Thoracic aorta (tissue), 2 donors: ENCODE measurements at regions not wholly inside any gene's neighbourhood (a gene's known extent, or its start where the extent isn't known, plus 50 kb on each side); places are given as distances from the start of the nearest gene placed in this dataset.

ENCODE experiments used
- ATAC-seq: fragments of 150-250 bp; one replicate; pipeline ENCODE4 v1.8.0; 2017; ENCODE audit warnings: low read depth; ENCODE audit not compliant: insufficient number of reproducible peaks, low FRiP score
- DNase-seq: peaks from one replicate; pipeline ENCODE4 v3.0.0-alpha.2; 2020; ENCODE audit warnings: low spot score
- H3K27ac ChIP-seq, 2 donors: fragments of 200-600 bp; sonication (generic); 1 replicate in 1 of 2; 2 replicates in 1 of 2; pipeline ENCODE4 v1.5.1; 2016; ENCODE audit warnings: mild to moderate bottlenecking in 2 of 2, moderate library complexity in 2 of 2
- H3K27me3 ChIP-seq: fragments of 200-600 bp; sonication (generic); replicated peaks from 2 replicates; pipeline ENCODE4 v1.6.0; 2016; ENCODE audit warnings: mild to moderate bottlenecking; ENCODE audit not compliant: insufficient read depth
- H3K36me3 ChIP-seq: fragments of 200-600 bp; sonication (generic); one replicate; pipeline ENCODE4 v1.5.1; 2016
- H3K4me1 ChIP-seq, 2 donors: fragments of 200-600 bp; sonication (generic); 1 replicate in 1 of 2; 2 replicates in 1 of 2; pipeline versions ENCODE4 v1.5.1 to v1.6.0; 2016; ENCODE audit warnings: low read depth in 2 of 2, mild to moderate bottlenecking in 1 of 2; ENCODE audit not compliant: control insufficient read depth in 1 of 2
- H3K4me3 ChIP-seq: fragments of 200-600 bp; sonication (generic); 2 replicates; pipeline ENCODE4 v1.5.1; 2016; ENCODE audit warnings: mild to moderate bottlenecking
- H3K9me3 ChIP-seq: fragments of 200-600 bp; sonication (generic); 2 replicates; pipeline ENCODE4 v1.5.1; 2016
- TF ChIP-seq, protein P1 (sequence below): fragments of 200-600 bp; sonication (generic); IDR thresholded peaks from one replicate; pipeline ENCODE4 v1.5.1; 2019; ENCODE audit warnings: antibody characterized with exemption

DNA sequence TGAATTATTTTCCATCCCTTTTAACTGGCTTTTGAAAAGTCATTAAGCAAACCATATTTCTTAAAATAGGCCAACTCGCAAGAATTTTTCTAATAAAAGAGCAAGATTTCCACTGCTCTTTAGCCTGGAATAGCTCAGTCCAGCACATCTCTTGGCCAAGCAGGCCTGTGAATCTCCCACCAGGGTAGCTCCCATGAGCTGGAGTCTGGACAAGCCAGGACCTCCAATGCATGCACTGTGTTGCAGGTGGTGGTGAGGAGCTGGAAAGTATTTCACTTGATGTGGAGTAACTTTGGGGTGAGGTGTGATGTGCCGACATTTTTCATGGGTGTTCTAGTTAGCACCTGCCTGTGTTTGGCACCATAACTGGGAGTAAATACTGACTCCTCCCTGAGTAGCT is 117.3 kb upstream of the TBX20 start:
- DNase-seq (no peak), ATAC-seq (no peak)
- Histone ChIP-seq H3K4me1 (no peaks in the 10 kb centered on the region), H3K27me3 (no peaks in the 10 kb centered on the region), H3K36me3 (no peaks in the 10 kb centered on the region), H3K4me3 (no peak overlapping the region), H3K9me3 (no peaks in the 10 kb centered on the region), H3K27ac (no peak overlapping the region)
- TF ChIP-seq, protein P1, sequence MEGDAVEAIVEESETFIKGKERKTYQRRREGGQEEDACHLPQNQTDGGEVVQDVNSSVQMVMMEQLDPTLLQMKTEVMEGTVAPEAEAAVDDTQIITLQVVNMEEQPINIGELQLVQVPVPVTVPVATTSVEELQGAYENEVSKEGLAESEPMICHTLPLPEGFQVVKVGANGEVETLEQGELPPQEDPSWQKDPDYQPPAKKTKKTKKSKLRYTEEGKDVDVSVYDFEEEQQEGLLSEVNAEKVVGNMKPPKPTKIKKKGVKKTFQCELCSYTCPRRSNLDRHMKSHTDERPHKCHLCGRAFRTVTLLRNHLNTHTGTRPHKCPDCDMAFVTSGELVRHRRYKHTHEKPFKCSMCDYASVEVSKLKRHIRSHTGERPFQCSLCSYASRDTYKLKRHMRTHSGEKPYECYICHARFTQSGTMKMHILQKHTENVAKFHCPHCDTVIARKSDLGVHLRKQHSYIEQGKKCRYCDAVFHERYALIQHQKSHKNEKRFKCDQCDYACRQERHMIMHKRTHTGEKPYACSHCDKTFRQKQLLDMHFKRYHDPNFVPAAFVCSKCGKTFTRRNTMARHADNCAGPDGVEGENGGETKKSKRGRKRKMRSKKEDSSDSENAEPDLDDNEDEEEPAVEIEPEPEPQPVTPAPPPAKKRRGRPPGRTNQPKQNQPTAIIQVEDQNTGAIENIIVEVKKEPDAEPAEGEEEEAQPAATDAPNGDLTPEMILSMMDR, result no peak

DNA sequence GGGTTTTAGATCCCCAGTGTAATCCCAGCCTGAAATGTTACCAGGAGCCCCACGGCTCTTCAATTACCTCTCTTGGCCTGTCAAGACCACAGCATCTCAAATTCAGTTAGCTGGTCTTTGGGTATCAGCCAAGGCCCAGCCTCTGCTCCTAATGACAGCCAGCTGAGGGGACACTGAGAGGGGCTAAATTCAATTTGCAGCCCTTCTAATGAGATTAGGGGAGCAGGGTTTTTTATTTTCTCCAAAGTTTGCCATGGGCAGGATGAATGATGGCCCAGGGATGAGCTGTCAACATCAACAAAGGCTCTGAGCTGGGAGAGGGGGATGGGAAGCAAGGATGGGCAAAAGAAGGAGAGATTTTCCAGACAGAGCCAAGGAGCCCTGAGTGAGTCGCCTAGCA is 116.8 kb upstream of the TBX20 start:
- Histone ChIP-seq H3K9me3 (no peaks in the 10 kb centered on the region), H3K27ac (no peak overlapping the region), H3K4me3 (no peak overlapping the region), H3K4me1 (no peaks in the 10 kb centered on the region), H3K27me3 (no peaks in the 10 kb centered on the region), H3K36me3 (no peaks in the 10 kb centered on the region)
- DNase-seq (no peak), ATAC-seq (no peak)
- TF ChIP-seq, protein P1, result no peak

DNA sequence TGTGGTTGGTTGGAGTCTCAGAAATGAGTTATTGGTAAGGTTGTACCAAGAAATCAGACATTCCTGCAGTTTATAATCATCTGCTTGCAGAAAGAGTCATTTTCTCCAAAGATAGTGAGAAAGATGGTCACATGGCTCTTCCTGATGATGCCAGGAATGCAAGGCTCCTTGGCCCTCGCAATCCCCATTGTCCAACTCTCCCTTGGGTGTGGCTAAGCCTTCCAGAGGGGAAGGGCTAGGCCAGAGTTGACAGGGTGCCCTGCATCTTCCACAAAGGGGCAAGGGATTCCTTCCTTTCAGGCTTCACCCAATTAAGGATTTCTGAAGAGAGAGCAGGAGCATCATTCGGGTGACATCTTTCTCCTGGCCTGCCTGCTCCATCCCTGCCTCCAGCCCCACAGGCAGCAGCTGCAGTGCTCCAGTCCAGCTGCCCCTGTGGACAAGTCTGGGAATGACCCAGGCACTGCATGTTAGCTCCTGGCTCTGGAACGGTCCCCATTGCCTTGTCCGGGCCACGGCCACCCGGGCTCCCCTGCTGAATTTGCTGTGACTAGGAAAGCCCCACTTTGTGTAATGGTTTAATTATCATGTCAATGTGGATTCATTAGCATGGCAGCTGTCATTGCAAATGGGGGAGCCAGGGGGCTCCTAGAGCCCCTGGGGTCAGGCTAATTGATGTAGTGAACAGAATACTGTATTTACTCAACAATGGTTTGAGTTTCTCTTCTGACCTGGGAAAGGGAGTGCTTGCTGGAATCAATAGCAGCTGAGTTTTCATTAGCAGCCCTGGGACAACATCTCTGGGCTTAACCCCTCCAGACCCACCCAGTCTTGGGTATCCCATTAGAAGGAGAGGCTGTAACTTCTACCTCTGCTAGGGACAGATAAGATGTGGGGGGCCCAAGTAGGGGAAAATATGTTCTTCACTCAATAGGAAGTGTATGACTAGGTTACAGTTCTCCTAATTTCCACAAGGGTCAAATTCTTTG is 112.6 kb upstream of the TBX20 start:
- Histone ChIP-seq H3K4me1 (no peaks in the 10 kb centered on the region), H3K9me3 (no peaks in the 10 kb centered on the region), H3K27me3 (no peaks in the 10 kb centered on the region), H3K4me3 (no peak overlapping the region), H3K36me3 (no peaks in the 10 kb centered on the region), H3K27ac (no peak overlapping the region)
- ATAC-seq, result no peak
- TF ChIP-seq, protein P1, result no peak
- no peak for DNase-seq

DNA sequence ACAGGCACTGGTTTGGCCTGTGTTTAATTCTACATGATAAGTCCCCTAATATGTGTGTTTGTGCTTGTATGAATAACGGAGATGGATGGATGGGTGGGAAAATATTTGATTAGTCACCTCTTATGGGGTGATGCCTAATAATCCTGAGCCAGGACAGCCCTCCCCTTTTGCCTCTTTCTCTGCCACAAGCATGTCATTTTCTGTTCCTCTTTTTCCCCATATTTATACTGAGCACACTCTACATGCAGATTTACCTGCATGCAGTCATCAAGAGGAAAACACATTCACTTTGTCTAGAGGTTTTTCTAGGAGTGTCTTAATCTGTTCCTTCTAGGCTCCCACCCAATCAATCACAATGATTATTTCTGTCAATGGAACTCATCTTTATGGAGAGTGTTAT is 111.6 kb upstream of the TBX20 start:
- DNase-seq (no peak), ATAC-seq (no peak)
- Histone ChIP-seq H3K9me3 (no peaks in the 10 kb centered on the region), H3K4me1 (no peaks in the 10 kb centered on the region), H3K4me3 (no peak overlapping the region), H3K36me3 (no peaks in the 10 kb centered on the region), H3K27me3 (no peaks in the 10 kb centered on the region), H3K27ac (no peak overlapping the region)
- TF ChIP-seq, protein P1, result no peak

DNA sequence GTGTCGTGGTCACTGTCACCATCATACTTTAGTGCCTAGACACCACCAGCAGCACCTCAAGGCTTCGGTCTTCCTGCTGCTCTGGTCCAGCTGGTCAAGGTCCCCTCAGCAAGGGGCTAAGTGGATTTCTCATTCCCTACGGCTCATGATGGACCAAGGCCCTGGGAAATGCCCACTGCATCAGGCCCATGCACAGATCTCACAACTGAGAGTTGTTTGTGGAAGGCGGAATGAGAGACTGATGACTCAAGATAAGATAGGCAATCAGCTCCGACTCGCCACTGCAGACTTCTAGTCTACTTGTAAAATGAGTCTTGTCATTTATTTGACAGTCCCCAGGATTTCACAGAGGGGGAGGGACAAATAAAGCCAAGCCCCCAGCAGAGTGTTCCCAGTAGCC is 108.4 kb upstream of the TBX20 start:
- no peaks in the 10 kb centered on the region for H3K27me3 ChIP-seq
- DNase-seq (no peak), ATAC-seq (no peak)
- H3K27ac ChIP-seq, result no peak overlapping the region
- H3K4me3 ChIP-seq, result no peak overlapping the region
- no peaks in the 10 kb centered on the region for H3K36me3 ChIP-seq
- TF ChIP-seq, protein P1, result no peak
- no peaks in the 10 kb centered on the region for H3K9me3 ChIP-seq
- H3K4me1 ChIP-seq, result no peaks in the 10 kb centered on the region
